Neural progenitor cell (in vitro differentiated cells): ENCODE measurements at regions not wholly inside any gene's neighbourhood (a gene's known extent, or its start where the extent isn't known, plus 50 kb on each side); places are given as distances from the start of the nearest gene placed in this dataset.

Experiments
- DNase-seq: peaks from one replicate; pipeline ENCODE4 v3.0.0-alpha.2; 2016; ENCODE audit warnings: low spot score
- H2AFZ ChIP-seq: fragments of 200-600 bp; sonication (generic); replicated peaks from 2 replicates; pipeline ENCODE4 v1.6.1; 2016; ENCODE audit warnings: antibody characterized with exemption
- H3F3A ChIP-seq: fragments of 200-600 bp; sonication (generic); 2 replicates; pipeline ENCODE4 v1.6.1; 2016; ENCODE audit warnings: antibody characterized with exemption, low read depth
- H3K27ac ChIP-seq: fragments of 200-600 bp; sonication (generic); 2 replicates; pipeline ENCODE4 v1.5.1; 2016; ENCODE audit warnings: mild to moderate bottlenecking
- H3K27me3 ChIP-seq: fragments of 200-600 bp; sonication (generic); 2 replicates; pipeline ENCODE4 v1.6.1; 2016; ENCODE audit warnings: mild to moderate bottlenecking, moderate library complexity
- H3K36me3 ChIP-seq: fragments of 200-600 bp; sonication (generic); 2 replicates; pipeline ENCODE4 v1.5.1; 2016
- H3K4me1 ChIP-seq: fragments of 200-600 bp; sonication (generic); 2 replicates; pipeline ENCODE4 v1.6.1; 2016; ENCODE audit warnings: mixed run types
- H3K4me2 ChIP-seq: fragments of 200-600 bp; sonication (generic); 2 replicates; pipeline ENCODE4 v1.6.1; 2016
- H3K4me3 ChIP-seq: fragments of 200-600 bp; sonication (generic); 2 replicates; pipeline ENCODE4 v1.5.1; 2016
- H3K79me2 ChIP-seq: fragments of 200-600 bp; sonication (generic); 2 replicates; pipeline ENCODE4 v1.6.1; 2016; ENCODE audit warnings: low read depth
- H3K9ac ChIP-seq: fragments of 200-600 bp; sonication (generic); 2 replicates; pipeline ENCODE4 v1.6.1; 2016
- H3K9me3 ChIP-seq: fragments of 200-600 bp; sonication (generic); 2 replicates; pipeline ENCODE4 v1.5.1; 2016; ENCODE audit warnings: low read depth
- H4K20me1 ChIP-seq: fragments of 200-600 bp; sonication (generic); 2 replicates; pipeline ENCODE4 v1.6.1; 2016; ENCODE audit warnings: low read depth
- H3K27ac Mint-ChIP-seq: 3 replicates; pipeline ENCODE4 v1.8.0; 2021; ENCODE audit warnings: mixed read lengths
- H3K27me3 Mint-ChIP-seq: 2 replicates; pipeline ENCODE4 v1.8.0; 2022; ENCODE audit warnings: low read depth, mild to moderate bottlenecking, inconsistent platforms, moderate library complexity, mixed read lengths; ENCODE audit not compliant: insufficient read depth
- H3K36me3 Mint-ChIP-seq: 3 replicates; pipeline ENCODE4 v1.8.0; 2021; ENCODE audit warnings: mixed read lengths
- H3K4me1 Mint-ChIP-seq: 3 replicates; pipeline ENCODE4 v1.8.0; 2021; ENCODE audit warnings: mixed read lengths
- H3K4me3 Mint-ChIP-seq: 3 replicates; pipeline ENCODE4 v1.8.0; 2021; ENCODE audit warnings: mild to moderate bottlenecking, moderate library complexity, mixed read lengths
- H3K9me3 Mint-ChIP-seq: 3 replicates; pipeline ENCODE4 v1.8.0; 2020; ENCODE audit warnings: mixed read lengths
- EZH2 ChIP-seq: fragments of 200-600 bp; sonication (generic); IDR thresholded peaks from 2 replicates; pipeline ENCODE4 v1.6.1; 2017; ENCODE audit warnings: antibody characterized with exemption, mild to moderate bottlenecking, moderate library complexity
- EZH2phosphoT487 ChIP-seq: fragments of 200-600 bp; sonication (generic); IDR thresholded peaks from 2 replicates; pipeline ENCODE4 v1.6.1; 2017; ENCODE audit warnings: antibody characterized with exemption
- TF ChIP-seq, protein P1 (sequence below): fragments of 200-600 bp; sonication (generic); IDR thresholded peaks from 2 replicates; pipeline ENCODE4 v1.5.1; 2017; ENCODE audit warnings: antibody characterized with exemption, mild to moderate bottlenecking

GRCh38 chr2:10185755-10186154, 63.2 kb downstream of the RRM2 start:
- no peaks in the 10 kb centered on the region for H3F3A ChIP-seq
- no peak overlapping the region for H3K4me3 Mint-ChIP-seq

GRCh38 chr2:10186868-10187535, 64.5 kb downstream of the RRM2 start:
- Mint-ChIP-seq H3K27me3 (peaks cover 11% of the 10 kb centered on the region), H3K4me3 (no peak overlapping the region), H3K9me3 (peaks cover 4% of the 10 kb centered on the region), H3K27ac (no peak overlapping the region), H3K36me3 (peaks cover 9% of the 10 kb centered on the region), H3K4me1 (peaks cover 16% of the 10 kb centered on the region)
- Histone ChIP-seq H2AFZ (no peak overlapping the region), H3K9me3 (no peaks in the 10 kb centered on the region), H3K4me2 (no peak overlapping the region), H3K4me1 (no peaks in the 10 kb centered on the region), H3K79me2 (no peaks in the 10 kb centered on the region), H3K27ac (no peak overlapping the region), H3K9ac (no peak overlapping the region), H3K4me3 (no peak overlapping the region), H3K27me3 (no peaks in the 10 kb centered on the region), H3K36me3 (no peaks in the 10 kb centered on the region), H3F3A (no peaks in the 10 kb centered on the region), H4K20me1 (no peaks in the 10 kb centered on the region)
- DNase-seq = peak; percentile 31
- TF ChIP-seq EZH2 = no peak
- TF ChIP-seq, protein P1, sequence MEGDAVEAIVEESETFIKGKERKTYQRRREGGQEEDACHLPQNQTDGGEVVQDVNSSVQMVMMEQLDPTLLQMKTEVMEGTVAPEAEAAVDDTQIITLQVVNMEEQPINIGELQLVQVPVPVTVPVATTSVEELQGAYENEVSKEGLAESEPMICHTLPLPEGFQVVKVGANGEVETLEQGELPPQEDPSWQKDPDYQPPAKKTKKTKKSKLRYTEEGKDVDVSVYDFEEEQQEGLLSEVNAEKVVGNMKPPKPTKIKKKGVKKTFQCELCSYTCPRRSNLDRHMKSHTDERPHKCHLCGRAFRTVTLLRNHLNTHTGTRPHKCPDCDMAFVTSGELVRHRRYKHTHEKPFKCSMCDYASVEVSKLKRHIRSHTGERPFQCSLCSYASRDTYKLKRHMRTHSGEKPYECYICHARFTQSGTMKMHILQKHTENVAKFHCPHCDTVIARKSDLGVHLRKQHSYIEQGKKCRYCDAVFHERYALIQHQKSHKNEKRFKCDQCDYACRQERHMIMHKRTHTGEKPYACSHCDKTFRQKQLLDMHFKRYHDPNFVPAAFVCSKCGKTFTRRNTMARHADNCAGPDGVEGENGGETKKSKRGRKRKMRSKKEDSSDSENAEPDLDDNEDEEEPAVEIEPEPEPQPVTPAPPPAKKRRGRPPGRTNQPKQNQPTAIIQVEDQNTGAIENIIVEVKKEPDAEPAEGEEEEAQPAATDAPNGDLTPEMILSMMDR = no peak
- TF ChIP-seq EZH2phosphoT487 = no peak

More at GRCh38 chr2:10185755-10186154, 63.2 kb downstream of the RRM2 start:
- no peaks in the 10 kb centered on the region for H3K79me2 ChIP-seq
- Mint-ChIP-seq H3K27me3 (peaks cover 9% of the 10 kb centered on the region), H3K27ac (no peak overlapping the region), H3K36me3 (peaks cover 15% of the 10 kb centered on the region), H3K9me3 (peaks cover 4% of the 10 kb centered on the region), H3K4me1 (peaks cover 16% of the 10 kb centered on the region)
- no peaks in the 10 kb centered on the region for H3K27me3 ChIP-seq
- no peak overlapping the region for H3K9ac ChIP-seq
- no peak for DNase-seq
- no peak overlapping the region for H2AFZ ChIP-seq
- no peak for TF ChIP-seq EZH2
- no peak for TF ChIP-seq EZH2phosphoT487
- TF ChIP-seq, protein P1 = no peak
- H3K36me3 ChIP-seq = no peaks in the 10 kb centered on the region
- H3K4me1 ChIP-seq = no peaks in the 10 kb centered on the region
- H3K4me3 ChIP-seq = no peak overlapping the region
- H4K20me1 ChIP-seq = no peaks in the 10 kb centered on the region
- H3K27ac ChIP-seq = no peak overlapping the region
- no peaks in the 10 kb centered on the region for H3K9me3 ChIP-seq
- H3K4me2 ChIP-seq = no peak overlapping the region

DNA sequence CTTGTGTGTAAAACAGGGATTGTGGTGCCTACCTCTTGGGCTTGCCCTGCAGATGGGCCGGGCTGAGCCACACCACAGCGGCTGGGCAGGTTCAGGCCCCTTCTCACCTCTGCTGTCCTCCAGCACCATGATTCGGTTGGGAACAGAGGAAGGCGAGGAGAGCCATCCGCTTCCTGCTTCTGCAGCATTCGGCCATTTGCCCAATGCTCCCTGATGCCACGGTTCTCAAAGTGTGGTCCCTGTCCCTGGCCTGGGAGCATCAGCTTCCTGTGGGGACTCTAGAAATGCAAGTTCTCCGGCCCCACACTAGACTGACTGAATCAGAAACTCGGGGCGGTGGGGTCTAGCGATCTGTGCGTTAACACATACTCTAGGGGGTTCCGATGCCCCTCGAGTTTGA, 65.1 kb downstream of the RRM2 start:
- Histone ChIP-seq H3K4me1 (no peaks in the 10 kb centered on the region), H3K79me2 (no peaks in the 10 kb centered on the region), H3K9me3 (no peaks in the 10 kb centered on the region), H3K4me2 (no peak overlapping the region), H3F3A (no peaks in the 10 kb centered on the region), H4K20me1 (no peaks in the 10 kb centered on the region), H3K9ac (no peak overlapping the region), H3K36me3 (no peaks in the 10 kb centered on the region), H2AFZ (no peak overlapping the region), H3K27ac (no peak overlapping the region), H3K27me3 (no peaks in the 10 kb centered on the region), H3K4me3 (no peak overlapping the region)
- no peak overlapping the region for H3K27ac Mint-ChIP-seq
- H3K27me3 Mint-ChIP-seq = peaks cover 11% of the 10 kb centered on the region
- no peak for DNase-seq
- H3K36me3 Mint-ChIP-seq = peaks cover 9% of the 10 kb centered on the region
- H3K4me3 Mint-ChIP-seq = no peak overlapping the region
- H3K9me3 Mint-ChIP-seq = peaks cover 4% of the 10 kb centered on the region
- TF ChIP-seq EZH2phosphoT487 (no peak), EZH2 (no peak)
- TF ChIP-seq, protein P1 = no peak
- peaks cover 16% of the 10 kb centered on the region for H3K4me1 Mint-ChIP-seq
